DMS 273 (cell line): ENCODE measurements at regions not wholly inside any gene's neighbourhood (a gene's known extent, or its start where the extent isn't known, plus 50 kb on each side); places are given as distances from the start of the nearest gene placed in this dataset.
A peak's percentile ranks its signal among the peaks of the same experiment; 100 is the strongest.
"Not testable (repeated sequence)": the region's sequence is repeated elsewhere in the genome, so short reads cannot be mapped to it uniquely, and the experiment has no call there.

Source experiments
- DNase-seq: peaks from one replicate; lab custom pipeline; 2025; ENCODE audit not compliant: unreplicated experiment; lab: John Stamatoyannopoulos, UW

GRCh38 chr2:116132833-116133232, 1681.7 kb upstream of the DDX18 start:
- DNase-seq: peak; percentile 55

GRCh38 chr2:116133381-116133942, 1681.0 kb upstream of the DDX18 start:
- peak; percentile 86 for DNase-seq

GRCh38 chr2:116141891-116142474, 1672.5 kb upstream of the DDX18 start:
- no peak for DNase-seq

- no peak for DNase-seq
These were observed 1671.8 kb upstream of the DDX18 start for GRCh38 chr2:116142644-116143227.

- DNase-seq: peak; percentile 21
These were observed 1669.5 kb upstream of the DDX18 start for GRCh38 chr2:116145031-116145430.

GRCh38 chr2:116148361-116148760, 1666.1 kb upstream of the DDX18 start:
- no peak for DNase-seq

- no peak for DNase-seq
These were observed 1660.8 kb upstream of the DDX18 start for GRCh38 chr2:116153729-116154128.

- DNase-seq: no peak
These were observed 1653.8 kb upstream of the DDX18 start for GRCh38 chr2:116160657-116161056.

- no peak for DNase-seq
These were observed 1652.1 kb upstream of the DDX18 start for GRCh38 chr2:116162395-116162794.

- DNase-seq: no peak
These were observed 1647.4 kb upstream of the DDX18 start for GRCh38 chr2:116167107-116167506.

- DNase-seq: no peak
These were observed 1634.4 kb upstream of the DDX18 start for GRCh38 chr2:116180072-116180471.

- DNase-seq: not testable (repeated sequence)
These were observed 1623.8 kb upstream of the DDX18 start for GRCh38 chr2:116190684-116191083.

- DNase-seq: no peak
These were observed 1614.4 kb upstream of the DDX18 start for GRCh38 chr2:116200086-116200485.

GRCh38 chr2:116211719-116212118, 1602.8 kb upstream of the DDX18 start:
- no peak for DNase-seq

GRCh38 chr2:116222793-116223192, 1591.7 kb upstream of the DDX18 start:
- DNase-seq: no peak

GRCh38 chr2:116223912-116224311, 1590.6 kb upstream of the DDX18 start:
- no peak for DNase-seq

GRCh38 chr2:116224610-116225009, 1589.9 kb upstream of the DDX18 start:
- no peak for DNase-seq

GRCh38 chr2:116238511-116238910, 1576.0 kb upstream of the DDX18 start:
- DNase-seq: no peak

- no peak for DNase-seq
These were observed 1564.1 kb upstream of the DDX18 start for GRCh38 chr2:116250376-116250775.

- no peak for DNase-seq
These were observed 1549.6 kb upstream of the DDX18 start for GRCh38 chr2:116264872-116265271.

GRCh38 chr2:116269040-116269439, 1545.5 kb upstream of the DDX18 start:
- no peak for DNase-seq

GRCh38 chr2:116304328-116304727, 1510.2 kb upstream of the DDX18 start:
- no peak for DNase-seq

- no peak for DNase-seq
These were observed 1497.4 kb upstream of the DDX18 start for GRCh38 chr2:116317111-116317510.
